Kidney epithelial cell (primary cell): ENCODE measurements at regions not wholly inside any gene's neighbourhood (a gene's known extent, or its start where the extent isn't known, plus 50 kb on each side); places are given as distances from the start of the nearest gene placed in this dataset.

Experiments
- DNase-seq: peaks from one replicate; pipeline ENCODE4 v3.0.0-alpha.2; 2010; ENCODE audit warnings: low read depth
- H3K27me3 ChIP-seq: 2 replicates; pipeline ENCODE4 v1.6.0; 2011; ENCODE audit warnings: low read length; ENCODE audit not compliant: control insufficient read depth, insufficient read depth
- H3K36me3 ChIP-seq: 2 replicates; pipeline ENCODE4 v1.5.1; 2011; ENCODE audit warnings: low read length; ENCODE audit not compliant: control insufficient read depth, insufficient read depth
- H3K4me3 ChIP-seq: 2 replicates; pipeline ENCODE4 v1.5.1; 2011; ENCODE audit warnings: low read depth, mild to moderate bottlenecking, control low read depth, low read length
- TF ChIP-seq, protein P1 (sequence below): IDR thresholded peaks from 2 replicates; pipeline ENCODE4 v1.5.1; 2011; ENCODE audit warnings: mild to moderate bottlenecking, moderate library complexity, low read length, control low read depth, inconsistent platforms; ENCODE audit not compliant: insufficient read depth, poor library complexity, severe bottlenecking

DNA sequence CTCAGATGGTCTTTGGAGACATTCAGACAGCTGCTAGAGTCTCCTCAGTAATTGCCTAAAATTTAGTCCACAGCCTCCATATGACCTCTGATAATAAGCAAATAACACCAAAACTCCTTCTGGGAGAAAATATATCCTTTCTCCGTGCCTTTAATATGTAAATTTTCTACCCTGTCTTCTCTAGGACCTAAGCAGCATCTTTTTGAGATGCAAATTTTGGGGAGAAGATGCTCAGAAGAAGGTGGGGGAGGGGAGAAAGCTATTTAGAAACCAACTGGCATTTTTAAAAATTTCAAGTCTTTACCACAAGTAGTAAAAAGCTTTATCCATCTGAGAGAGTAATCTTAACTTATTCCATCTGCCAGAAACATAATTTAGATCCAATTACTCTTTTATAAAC is 91.8 kb upstream of the KCNK12 start:
- TF ChIP-seq, protein P1, sequence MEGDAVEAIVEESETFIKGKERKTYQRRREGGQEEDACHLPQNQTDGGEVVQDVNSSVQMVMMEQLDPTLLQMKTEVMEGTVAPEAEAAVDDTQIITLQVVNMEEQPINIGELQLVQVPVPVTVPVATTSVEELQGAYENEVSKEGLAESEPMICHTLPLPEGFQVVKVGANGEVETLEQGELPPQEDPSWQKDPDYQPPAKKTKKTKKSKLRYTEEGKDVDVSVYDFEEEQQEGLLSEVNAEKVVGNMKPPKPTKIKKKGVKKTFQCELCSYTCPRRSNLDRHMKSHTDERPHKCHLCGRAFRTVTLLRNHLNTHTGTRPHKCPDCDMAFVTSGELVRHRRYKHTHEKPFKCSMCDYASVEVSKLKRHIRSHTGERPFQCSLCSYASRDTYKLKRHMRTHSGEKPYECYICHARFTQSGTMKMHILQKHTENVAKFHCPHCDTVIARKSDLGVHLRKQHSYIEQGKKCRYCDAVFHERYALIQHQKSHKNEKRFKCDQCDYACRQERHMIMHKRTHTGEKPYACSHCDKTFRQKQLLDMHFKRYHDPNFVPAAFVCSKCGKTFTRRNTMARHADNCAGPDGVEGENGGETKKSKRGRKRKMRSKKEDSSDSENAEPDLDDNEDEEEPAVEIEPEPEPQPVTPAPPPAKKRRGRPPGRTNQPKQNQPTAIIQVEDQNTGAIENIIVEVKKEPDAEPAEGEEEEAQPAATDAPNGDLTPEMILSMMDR, result no peak
- Histone ChIP-seq H3K27me3 (no peaks in the 10 kb centered on the region), H3K36me3 (no peaks in the 10 kb centered on the region), H3K4me3 (no peak overlapping the region)
- no peak for DNase-seq

DNA sequence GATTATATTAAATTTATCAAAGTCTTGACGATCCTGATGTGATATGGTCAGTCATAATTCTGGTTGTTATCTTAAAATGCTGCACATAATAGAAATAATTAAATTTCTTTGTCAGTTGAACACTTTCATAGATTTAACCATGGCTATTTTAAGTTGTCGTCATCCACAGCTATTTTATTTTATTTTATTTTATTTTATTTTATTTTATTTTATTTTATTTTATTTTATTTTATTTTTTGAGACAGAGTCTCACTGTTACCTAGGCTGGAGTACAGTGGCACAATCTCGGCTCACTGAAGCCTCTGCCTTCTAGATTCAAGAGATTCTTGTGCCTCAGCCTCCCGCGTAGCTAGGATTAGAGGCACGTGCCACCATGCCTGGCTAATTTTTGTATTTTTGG is 90.5 kb upstream of the KCNK12 start:
- TF ChIP-seq, protein P1, result no peak
- H3K4me3 ChIP-seq, result no peak overlapping the region
- H3K27me3 ChIP-seq, result no peaks in the 10 kb centered on the region
- H3K36me3 ChIP-seq, result no peaks in the 10 kb centered on the region
- DNase-seq, result no peak

DNA sequence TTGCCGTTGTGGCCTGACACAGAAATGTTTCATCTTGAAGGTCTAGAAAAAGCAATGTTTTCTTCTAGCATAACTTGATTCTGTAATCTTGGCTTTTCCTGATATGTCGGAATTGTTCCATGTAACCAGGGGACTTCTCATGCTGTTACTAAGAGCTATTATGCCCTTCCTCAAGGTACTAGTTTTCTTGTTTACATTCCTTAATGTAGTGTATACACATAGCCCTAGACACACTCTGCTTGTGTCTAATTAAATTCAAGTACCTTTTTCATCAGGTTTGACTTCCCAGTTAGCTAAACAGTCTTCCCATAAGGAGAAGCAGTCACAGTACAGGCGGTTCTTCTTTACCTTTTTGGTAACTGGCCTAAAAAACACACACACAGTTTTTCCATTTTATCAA is 89.4 kb upstream of the KCNK12 start:
- no peaks in the 10 kb centered on the region for H3K36me3 ChIP-seq
- no peak overlapping the region for H3K4me3 ChIP-seq
- DNase-seq, result no peak
- TF ChIP-seq, protein P1, result no peak
- no peaks in the 10 kb centered on the region for H3K27me3 ChIP-seq

DNA sequence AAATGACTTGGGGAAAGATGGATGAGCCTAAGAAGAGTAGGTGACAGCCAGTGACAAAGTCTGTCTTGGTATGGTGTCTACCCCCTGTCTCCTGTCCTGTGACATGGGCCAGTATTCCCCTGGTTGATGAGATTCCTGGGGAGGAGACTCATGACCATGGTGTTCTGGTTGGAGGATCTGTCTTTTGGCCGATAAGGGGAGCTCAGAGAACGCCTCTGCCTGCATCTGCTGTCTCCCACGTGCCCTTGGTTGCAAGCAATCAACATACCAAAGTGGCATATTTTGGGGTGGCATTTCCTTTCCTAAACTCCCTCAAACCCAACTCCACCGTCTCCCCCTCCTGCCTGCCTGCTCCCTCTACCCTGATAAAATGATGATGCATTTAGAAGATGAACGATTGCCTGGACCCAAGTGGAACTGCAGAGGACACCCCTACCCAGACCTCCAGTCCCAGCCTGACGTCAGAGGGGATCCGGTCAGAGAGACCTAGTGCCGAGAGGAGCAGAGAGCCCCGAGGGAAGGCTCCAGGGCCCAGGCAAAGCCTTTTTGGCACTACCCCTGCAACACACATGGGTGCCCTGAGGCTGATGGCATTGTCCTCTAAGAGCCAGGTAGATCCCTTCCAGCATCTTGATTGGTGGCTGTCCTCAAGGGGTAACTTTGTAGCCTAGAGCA is 88.0 kb upstream of the KCNK12 start:
- Histone ChIP-seq H3K36me3 (no peaks in the 10 kb centered on the region), H3K27me3 (no peaks in the 10 kb centered on the region), H3K4me3 (no peak overlapping the region)
- DNase-seq, result no peak
- TF ChIP-seq, protein P1, result no peak

DNA sequence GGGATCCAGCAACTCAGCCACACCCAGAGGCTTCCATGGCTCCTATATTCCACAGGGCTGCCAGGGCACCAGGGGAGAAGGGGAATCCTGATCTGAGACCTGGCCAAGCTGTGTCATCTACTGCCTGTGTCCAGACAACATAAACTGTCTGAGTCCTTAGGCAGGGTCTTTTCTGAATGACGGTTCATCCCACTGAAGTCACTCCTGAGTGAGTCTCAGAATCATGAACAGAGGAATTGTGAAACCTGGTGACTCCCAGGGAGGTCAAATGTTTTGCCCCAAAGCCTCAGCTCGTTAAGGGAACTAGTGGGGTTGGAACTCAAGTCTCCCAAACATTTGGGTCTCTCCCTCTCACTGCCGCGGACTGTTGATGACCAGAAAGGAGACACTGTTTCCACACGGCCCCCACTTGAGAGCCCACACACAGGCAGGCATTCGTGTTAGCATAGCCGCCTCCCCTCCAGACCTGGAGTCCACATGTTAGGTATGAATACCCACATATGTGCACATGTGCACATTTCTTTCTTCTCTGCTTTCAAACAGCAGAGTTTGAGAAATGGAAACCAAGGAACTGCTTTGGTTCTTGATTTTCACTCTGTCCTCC is 87.2 kb upstream of the KCNK12 start:
- Histone ChIP-seq H3K36me3 (no peaks in the 10 kb centered on the region), H3K27me3 (no peaks in the 10 kb centered on the region), H3K4me3 (no peak overlapping the region)
- TF ChIP-seq, protein P1, result no peak
- DNase-seq, result no peak
